ENCODE measurements at regions not wholly inside any gene's neighbourhood (a gene's known extent, or its start where the extent isn't known, plus 50 kb on each side); places are given as distances from the start of the nearest gene placed in this dataset.
"Not testable (repeated sequence)": the region's sequence is repeated elsewhere in the genome, so short reads cannot be mapped to it uniquely, and the experiment has no call there.

DNA sequence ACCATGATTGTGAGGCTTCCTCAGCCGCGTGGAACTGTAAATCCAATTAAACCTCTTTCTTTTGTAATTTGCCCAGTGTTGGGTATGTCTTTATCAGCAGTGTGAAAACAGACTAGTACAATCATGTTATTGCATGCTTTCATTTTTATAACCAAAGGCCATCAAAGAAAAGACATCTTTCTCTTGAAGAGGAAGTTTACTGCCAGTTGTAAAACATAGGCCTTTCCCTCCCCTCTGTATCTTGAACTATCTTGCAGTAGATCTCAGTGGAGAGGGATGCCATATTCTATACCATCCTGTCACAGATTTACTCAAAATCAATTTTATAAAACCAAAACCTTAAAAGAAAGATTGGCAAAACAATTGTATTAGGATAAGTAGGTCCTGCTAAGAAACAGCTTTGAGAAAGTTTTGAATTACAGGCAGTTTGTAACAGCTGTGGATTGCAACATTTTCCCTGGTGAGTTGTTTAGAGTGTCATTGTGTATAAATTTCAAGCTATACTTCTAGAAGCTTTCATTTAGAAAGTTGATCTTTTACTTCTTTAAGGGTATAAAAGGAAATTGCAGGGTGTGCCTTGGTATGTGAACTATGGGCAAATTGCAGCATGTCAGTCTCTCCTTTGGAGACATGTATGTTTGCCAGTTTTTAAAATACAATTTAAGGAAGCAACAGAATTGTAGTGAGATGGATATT, 128.0 kb downstream of the ATP23 start:
- no peak for DNase-seq

DNA sequence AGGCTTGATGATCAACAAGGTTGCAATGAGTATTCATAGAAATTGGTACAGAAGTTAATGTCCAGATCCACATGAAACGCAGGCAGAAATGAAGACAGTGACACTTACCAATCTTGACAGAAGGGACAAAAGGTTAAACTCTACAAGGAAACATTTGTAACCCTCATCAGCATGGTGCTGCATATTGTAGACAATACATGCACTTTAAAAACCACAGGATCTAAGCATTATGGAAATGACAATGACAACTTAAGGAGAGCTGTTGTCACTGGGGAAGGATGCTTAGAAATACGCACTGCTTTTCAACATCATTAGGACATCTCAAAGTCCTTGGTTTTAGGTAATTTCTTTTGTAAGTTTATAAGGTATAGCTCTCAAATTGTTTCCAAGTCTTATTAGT, 130.6 kb downstream of the ATP23 start:
- DNase-seq, result no peak

DNA sequence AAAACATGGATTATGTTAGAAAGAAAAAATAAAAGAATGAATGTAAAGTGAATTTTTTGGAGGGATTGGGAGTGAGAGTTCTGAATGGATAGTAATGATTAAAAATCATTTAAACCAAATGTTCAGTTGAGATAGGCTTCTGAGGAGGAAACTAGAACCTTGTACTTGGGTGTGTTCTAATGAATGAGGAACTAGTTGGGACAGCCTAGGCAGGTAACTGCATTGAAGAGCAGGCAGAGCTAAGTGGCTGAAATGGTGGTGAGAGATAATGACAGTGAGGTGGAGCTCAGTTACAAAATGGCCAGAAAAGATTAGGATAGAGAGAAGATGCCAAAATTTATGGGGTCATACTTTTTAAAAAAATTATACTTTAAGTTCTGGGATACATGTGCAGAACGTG, 132.9 kb downstream of the ATP23 start:
- DNase-seq, result no peak

DNA sequence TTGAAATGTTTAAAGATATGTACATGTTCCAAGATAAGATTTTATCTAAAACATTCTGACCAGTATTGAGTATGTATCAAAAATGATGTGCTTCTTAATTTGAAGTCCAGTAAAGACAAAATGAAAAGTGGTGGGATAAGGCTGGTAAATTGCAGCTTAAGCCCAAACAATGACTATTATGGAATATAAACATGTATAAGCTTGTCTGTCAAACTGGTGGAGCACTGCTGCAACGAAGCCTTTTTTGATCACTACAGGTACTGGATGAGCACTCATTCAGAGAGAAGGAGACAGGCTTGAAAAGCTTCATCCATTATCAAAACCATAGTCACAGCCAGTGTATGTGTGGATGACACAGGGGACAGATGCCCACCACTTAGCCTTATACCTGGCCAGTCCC, 138.4 kb downstream of the ATP23 start:
- no peak for DNase-seq

DNA sequence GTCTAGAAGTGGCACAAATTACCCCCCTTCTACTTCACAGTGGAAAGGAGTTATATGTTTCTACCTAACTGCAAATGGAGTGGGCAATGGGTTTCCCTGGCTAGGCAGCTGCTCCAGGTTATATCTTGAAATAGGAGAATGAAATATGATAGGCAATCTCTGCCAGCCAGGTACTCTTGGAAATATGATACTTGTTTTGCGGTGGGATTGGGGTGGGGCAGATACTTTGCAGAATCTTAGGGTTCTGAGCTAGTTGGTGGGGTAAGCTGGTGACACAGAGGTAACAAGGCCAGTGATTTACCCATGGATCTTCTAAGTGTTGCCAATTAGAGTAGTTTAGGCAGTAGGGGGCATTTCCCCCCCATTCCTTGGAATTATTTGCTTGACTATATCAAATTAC, 140.1 kb downstream of the ATP23 start:
- peak; percentile 61 for DNase-seq

DNA sequence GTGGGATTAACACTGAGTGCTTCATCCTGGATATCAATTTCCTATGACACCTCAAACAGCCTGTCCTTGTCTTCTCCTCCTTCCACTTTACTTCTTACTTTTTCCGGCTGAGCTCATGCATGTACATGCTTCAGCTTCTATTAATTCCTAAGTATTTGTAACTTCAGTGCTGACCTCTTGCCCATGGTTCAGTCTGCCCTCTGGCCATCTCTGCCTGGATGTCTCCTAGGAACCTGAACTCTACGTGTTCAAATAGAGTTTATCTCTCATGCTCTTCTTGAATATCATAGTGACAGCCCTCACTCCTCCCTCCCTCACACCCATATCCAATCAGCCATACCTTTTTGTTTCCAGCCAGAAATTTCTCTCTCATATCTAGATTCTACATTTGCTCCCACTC, 141.6 kb downstream of the ATP23 start:
- no peak for DNase-seq

DNA sequence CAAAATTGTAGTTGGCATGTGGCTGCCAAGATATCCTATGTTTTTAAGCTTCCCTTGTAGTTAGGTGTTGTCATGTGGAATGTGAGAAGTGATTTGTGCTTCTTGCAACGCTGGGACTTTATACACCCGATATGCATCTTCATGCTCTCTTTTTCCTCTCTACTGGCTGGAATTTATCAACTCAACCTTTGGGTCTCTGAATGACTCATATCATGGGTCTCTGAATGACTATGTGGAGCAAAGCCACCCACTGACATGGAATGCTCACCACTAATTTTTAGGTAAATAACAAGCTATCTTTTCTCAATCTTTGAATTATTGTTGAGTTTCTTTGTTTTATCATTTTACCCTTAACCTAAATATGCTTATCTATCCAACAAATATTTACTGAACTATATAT, 144.6 kb downstream of the ATP23 start:
- DNase-seq, result no peak

DNA sequence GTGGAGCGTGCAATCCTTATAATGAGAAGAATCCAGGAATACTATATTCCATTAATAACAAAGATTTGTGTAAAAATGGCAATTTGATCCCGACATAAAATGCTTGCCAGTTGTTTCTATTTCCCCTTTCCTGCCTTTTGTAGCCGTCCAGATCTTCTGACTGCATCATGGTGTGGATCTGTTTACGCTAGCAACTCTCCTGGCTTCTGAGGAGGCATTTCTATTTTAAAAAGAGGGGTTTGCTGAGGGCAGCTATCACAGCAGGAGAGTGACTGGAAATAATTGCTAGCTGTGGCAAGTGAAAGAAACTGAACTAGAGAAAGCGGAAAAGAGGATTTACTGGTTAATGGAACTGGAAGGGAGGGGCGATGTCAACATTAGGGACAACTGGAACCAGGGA, 145.6 kb downstream of the ATP23 start:
- DNase-seq, result no peak

DNA sequence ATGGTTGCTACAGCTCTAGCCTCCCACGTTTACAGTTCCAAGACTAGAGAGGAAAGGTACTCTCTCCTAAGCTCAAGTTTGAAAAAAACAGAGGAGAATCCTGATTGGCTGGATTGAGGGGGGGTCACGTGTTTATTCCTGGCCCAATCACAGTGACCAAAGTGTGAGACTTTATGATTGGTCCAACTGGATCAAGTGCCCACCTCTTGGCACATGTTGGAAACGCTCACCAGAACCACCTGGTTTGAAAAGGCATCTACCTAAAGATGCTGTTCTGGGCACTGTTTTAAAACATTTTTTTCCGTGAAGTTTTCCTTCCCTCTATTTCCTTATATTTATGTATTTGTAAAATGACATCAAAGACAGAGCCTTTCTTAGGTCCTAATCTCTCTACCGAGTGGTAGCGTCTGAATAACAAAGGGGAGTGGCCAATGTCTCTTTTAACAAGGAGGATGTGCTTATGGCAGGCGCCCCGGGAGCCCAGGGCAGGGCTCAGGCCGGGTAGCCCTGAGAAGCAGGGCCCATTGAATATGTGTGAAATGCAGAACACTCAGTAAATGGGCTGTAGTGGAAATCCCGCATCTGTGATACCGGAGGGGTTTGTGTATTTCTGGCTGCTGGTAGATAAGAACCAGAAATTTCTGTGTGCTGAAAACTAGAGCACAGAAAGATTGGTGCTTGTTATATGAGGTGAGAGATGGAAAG, 146.2 kb downstream of the ATP23 start:
- no peak for DNase-seq

DNA sequence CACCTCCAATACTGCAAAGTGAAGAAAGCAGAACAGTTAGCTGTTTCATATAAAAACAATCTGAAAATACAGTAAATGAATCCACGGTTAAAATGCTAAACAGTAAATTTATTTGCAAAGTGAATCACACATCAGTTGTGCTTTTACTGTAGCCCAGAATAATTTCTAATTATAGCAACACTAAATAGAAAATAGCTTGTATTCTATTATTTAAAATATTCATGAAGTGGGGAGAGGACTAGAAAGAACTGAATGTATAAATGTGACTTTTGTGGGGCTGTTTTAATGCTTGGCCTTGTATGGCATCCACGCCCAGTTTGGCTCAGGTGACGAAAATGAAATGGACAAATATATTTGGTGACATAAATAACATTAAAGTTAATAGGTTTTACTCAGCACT, 148.2 kb downstream of the ATP23 start:
- DNase-seq, result no peak

DNA sequence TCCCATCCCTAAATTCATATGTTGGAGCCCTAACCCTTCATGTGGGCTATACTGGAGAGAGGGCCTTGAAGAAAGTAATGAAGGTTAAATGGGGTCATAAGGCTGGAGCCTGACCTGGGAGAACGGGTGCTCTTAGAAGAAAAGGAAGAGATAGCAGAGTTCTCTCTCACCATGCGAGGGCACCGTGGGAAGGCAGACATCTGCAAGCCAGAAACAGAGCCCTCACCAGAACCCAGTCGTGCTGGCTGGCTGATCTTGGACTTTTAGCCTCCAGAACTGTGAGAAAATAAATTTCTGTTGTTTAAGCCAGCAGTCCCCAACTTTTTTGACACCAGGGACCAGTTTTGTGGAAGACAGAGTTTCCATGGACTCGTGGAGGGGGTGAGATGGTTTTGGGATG, 149.3 kb downstream of the ATP23 start:
- no peak for DNase-seq

DNA sequence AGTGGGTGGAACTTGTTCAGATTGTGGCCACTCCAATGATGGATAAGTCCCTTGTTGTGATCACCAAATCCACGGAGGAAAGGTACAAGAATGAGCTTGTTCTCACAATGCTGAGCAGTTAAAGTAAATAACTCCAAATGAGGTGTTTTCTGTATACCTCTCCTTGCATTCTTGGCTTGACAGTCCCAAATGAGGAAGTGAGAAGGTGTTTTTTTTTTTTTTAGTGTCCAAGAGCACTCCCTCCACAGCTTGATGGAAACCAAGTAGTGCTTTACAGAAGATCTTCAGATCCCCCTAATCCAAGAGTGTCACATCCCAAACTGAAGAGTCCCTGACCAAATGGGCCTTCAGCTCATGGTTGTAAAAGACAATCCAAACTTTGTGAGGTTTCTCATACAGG, 153.6 kb downstream of the ATP23 start:
- no peak for DNase-seq

DNA sequence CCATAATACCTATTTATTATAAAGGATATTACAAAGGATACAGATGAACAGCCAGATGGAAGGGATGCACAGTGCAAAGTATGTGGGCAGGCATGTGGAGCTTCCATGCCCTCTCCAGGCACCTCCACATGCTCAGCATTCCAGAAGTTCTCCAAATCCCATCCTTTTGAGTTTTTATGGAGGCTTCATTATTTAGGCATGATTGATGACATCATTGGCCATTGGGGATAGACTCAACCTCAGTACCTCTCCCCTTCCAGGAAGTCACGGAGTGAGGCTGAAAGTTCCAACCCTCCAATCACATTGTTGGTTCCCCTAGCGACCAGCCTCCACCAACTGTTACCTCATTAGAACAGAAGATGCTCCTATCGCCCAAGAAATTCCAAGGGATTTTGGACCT, 156.4 kb downstream of the ATP23 start:
- no peak for DNase-seq

DNA sequence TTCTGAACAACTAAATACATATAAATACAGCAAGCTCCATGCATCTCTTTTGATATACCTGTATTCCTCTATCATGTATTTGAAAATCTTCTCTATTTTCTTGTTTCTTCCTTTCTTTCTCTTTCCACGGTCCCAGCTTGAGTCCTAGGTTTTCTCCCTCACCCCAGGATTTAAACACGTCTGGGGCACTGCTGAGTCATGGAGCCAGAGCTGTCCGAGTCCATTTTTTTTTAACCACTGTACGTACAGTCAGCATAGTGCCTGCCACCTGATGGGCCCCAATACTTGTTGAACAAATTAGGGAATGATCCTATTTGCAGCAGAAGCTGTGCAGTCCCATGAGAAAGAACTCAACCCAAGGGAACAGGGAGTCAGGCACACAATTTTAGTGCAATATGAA, 158.1 kb downstream of the ATP23 start:
- no peak for DNase-seq

DNA sequence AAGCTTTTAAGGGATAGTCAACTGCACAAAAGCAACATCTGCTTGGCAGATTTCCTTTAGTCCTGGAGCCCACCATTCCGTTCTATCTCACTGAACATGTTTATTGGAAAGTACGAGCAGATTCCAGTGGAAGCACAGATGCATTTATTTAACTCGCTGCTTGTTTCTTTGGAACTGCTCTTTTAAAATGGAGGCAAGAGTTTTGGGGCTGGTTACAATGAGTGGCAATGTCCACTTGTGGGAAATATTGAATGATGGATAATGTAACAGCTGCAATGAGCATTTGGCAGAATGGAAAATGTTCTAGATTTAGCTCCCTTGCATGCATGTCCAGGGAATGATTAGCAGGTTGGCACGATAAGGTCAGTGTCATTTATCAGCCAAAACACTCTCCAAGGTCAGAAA, 163.0 kb downstream of the ATP23 start:
- DNase-seq, result no peak

DNA sequence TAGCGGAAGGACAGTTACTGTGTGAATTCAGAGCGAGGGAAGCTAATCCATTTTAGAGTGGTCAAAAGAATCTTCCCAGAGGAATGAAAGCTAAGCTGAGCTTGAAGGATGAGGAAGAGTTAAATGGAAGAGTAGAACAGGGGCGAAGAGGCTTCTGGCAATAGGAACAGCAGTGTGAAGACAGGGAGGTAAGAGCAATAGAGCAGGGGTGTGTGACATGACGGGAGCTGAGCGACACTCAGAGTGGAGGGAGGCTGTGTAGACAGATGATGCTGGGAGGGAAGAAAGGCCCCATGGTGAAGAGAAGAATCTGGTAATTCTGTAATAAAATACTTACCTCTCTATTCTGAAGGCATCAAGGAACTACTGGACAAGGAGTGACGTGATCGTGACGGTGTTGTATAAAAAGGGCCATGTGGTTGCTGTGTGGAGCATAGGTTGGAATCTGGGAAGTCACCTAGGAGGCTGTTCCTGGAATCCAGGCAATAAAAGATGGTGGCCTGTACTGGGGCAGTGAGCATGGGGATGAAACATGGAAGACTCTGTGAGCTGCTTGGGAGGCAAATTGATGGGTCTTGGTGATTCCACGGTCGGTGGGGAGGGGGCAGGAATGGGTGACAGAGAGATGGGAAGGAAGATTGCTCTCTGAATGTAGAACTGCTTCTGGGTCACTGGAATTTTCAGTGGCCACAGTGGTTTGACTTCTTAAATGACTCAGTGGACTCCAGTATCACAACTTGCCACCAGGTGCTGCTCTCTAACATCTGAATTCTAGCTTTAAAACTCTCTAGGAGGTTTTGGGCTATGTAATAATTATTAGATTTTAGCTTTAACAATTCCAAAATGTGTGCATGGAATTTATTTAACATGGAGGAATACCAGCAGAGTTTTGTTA, 164.1 kb downstream of the ATP23 start:
- DNase-seq, result peak; percentile 37

DNA sequence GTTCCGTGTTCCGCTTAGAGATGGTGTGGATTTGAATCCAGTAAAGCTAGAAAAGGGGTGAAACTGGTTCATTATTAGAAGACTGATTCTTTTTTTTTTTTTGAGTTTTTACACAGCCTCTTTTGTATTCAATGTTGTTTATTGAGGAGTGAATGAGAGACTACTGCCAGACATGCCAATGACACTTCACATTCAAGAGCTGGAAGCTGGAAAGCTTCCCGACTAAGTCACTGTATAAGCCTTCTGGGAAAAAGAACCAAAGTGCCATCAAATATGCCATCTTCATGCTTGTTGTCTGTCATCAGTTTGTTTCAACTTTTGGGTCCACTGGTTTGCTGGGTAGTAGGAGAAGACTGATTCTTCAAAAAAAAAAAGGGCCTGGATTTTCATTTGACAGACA, 164.8 kb downstream of the ATP23 start:
- peak; percentile 24 for DNase-seq

DNA sequence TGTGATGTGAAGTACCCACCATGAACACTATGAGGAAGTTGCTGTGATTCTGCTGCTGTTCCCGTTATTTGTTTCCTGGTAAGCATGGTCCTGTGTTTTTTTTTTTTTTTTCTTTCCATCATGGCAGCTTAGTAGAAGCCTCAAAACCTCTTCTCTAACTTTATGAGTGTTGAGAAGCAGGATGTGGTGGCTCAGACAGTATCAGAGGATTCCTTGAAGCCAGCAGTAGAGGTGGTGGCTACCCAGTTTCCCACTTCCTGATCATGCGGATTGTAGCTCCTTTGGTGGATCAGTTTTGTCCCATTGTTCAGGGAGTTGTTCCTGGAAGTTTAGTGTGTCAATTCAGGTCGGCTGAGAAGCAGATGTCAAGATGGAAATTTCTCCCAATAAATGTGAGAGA, 175.8 kb downstream of the ATP23 start:
- DNase-seq, result peak; percentile 31

DNA sequence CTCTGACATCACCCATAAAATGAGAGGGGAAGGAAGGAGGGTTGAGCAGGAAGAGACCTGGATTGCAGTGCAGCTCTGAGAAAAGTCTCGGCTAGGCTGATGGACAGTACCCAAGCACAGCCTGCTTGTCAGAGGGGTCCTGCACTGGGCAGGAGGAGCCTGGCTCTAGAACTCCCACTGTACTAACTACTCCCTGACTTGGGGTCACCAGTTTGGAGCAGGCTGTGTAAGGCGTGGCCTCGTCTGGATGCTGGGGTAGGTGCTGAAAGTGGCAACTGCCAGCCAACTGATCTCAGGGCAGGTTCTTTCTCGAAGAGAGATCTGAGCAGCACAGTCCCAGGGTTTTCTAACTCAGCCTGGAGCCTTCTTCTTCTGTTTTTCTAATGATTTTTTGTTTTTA, 176.3 kb downstream of the ATP23 start:
- no peak for DNase-seq

DNA sequence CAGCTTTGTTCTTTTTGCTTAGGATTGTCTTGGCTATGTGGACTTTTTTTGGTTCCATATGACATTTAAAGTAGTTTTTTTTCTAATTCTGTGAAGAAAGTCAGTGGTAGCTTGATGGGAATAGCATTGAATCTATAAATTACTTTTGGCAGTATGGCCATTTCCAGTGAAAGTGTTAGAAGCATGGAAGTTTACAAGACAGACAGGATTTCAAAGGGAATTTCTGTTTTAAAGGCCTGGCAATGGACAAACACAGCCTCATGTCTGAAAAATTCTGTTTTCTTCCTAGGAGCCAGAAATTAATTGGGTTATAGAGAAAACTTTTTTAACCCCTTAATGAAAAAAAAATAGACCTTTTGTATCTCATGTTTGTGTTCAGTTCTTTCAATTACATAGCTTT, 184.4 kb downstream of the ATP23 start:
- not testable (repeated sequence) for DNase-seq

DNA sequence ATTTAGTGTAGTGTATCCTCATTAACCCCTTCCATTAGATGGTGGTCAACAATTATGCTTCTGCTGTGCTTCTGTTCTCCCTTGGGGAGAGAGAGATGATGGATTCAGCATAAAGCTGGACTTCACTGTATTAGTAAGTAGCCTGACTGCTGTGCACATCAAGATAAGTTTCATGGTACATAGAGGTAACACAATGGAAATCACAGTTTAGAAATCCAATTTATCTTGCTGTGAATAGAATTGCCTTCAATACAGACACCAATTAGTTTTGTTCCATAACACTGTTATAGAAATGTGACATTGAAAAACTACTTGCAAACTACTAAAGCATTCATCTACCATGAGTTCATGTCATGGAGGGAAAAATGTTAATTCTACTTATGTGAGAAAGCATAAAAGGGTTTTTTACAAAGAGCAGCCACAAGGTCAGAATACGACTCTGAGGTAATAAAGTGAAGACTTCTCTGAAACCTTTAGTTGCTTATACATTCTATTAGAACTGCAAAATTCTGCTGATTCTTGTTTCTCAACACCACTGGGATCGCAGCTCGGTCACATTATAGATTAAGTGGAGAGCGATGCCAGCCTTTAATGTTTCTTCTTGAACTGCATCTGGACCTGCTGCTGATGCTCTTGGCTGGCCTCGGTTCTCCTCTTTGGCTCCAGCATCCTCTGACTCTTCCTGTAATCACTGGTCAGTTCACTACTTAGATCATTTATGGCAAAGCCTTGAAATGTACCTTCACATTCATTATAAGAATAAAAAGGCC, 190.8 kb downstream of the ATP23 start:
- no peak for DNase-seq

DNA sequence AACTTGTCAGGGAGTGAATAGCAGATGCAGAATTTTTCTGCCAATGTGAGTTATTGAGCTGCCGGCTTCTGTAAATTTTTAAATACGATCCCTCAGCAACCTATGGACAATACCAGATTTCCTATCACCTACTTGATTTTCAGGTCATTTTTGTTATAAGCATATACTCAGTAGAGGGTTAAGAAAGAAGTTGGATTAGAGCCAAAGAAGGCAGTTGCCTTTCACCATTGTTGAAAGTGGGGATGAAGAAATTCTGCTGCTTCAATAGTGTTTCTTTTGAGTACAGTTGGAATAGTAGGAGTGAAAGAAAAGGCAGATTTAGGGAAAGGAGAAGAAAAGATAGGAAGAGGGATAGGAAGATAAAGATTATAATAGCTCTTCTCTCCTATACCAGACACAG, 197.1 kb downstream of the ATP23 start:
- DNase-seq, result no peak

DNA sequence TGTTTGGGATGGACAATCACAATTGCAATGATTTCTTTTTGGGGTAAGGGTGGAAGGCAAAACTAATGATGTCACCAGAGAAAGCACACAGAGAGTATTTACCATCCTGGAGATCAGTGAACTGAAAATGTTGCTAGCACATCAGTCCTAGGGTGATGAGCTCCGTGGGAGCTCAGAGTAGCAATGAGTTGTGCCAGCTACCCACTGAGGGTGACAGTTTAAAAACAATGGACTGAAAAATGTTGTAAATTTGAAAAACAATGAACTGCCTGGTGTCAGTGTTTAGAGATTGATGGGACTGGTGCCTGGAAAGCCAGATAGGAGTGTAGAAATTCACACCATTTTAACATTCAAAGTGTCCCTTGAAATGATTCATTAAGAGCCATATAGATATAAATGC, 198.5 kb downstream of the ATP23 start:
- DNase-seq, result no peak

Data from DMS53 (cell line).